Activated CD8-positive, alpha-beta memory T cell treated with anti-CD3 and anti-CD28 coated beads for 36 hours (primary cell): ENCODE measurements at regions not wholly inside any gene's neighbourhood (a gene's known extent, or its start where the extent isn't known, plus 50 kb on each side); places are given as distances from the start of the nearest gene placed in this dataset.

ENCODE experiments used
- CTCF ChIA-PET: fragments of 350-600 bp; sonication (Branson Sonifier 250); formaldehyde crosslinking; loops from one replicate; lab custom pipeline; 2021; ENCODE audit warnings: antibody characterized with exemption; lab: Charles Lee
- POLR2A ChIA-PET: fragments of 350-600 bp; sonication (Branson Sonifier 250); formaldehyde crosslinking; loops from one replicate; lab custom pipeline; 2021; ENCODE audit warnings: antibody characterized with exemption; lab: Charles Lee

GRCh38 chr4:38189445-38189844 lies 229.2 kb downstream of the PTTG2 start:
- POLR2A ChIA-PET = interaction anchor here (0.6 kb wide), 1 partner anchor 11 kb away, joined by 4 read pairs; no protein-coding TSS in a partner anchor
- CTCF ChIA-PET = interaction anchor here (0.6 kb wide), 1 partner anchor 455 kb away, joined by 3 read pairs; no protein-coding TSS in a partner anchor

- POLR2A ChIA-PET = no interaction called here
- CTCF ChIA-PET = no interaction called here
Observed at GRCh38 chr4:38190717-38191178, 230.6 kb downstream of the PTTG2 start.

GRCh38 chr4:38192516-38192915 lies 232.3 kb downstream of the PTTG2 start:
- ChIA-PET CTCF (interaction anchor here (1.3 kb wide), 1 partner anchor 450 kb away, joined by 3 read pairs; no protein-coding TSS in a partner anchor), POLR2A (no interaction called here)

- ChIA-PET POLR2A (no interaction called here), CTCF (interaction anchor here (0.6 to 1.3 kb wide), 2 partner anchors 372 to 449 kb away, joined by 3 read pairs; no protein-coding TSS in a partner anchor)
Observed at GRCh38 chr4:38193236-38193863, 233.2 kb downstream of the PTTG2 start.

GRCh38 chr4:38194047-38194602 lies 233.9 kb downstream of the PTTG2 start:
- CTCF ChIA-PET = interaction anchor here (0.6 kb wide), 1 partner anchor 373 kb away, joined by 3 read pairs; no protein-coding TSS in a partner anchor
- POLR2A ChIA-PET = no interaction called here

- ChIA-PET CTCF (no interaction called here), POLR2A (interaction anchor here (0.6 kb wide), 1 partner anchor 832 kb away, joined by 3 read pairs; no protein-coding TSS in a partner anchor)
Observed at GRCh38 chr4:38195486-38195885, 235.3 kb downstream of the PTTG2 start.

- CTCF ChIA-PET = no interaction called here
- POLR2A ChIA-PET = interaction anchor here (0.6 kb wide), 1 partner anchor 832 kb away, joined by 3 read pairs; no protein-coding TSS in a partner anchor
Observed at GRCh38 chr4:38195911-38196310, 235.7 kb downstream of the PTTG2 start.

- ChIA-PET POLR2A (no interaction called here), CTCF (no interaction called here)
Observed at GRCh38 chr4:38202242-38202641, 242.0 kb downstream of the PTTG2 start.

GRCh38 chr4:38203609-38204008 lies 243.4 kb downstream of the PTTG2 start:
- ChIA-PET POLR2A (no interaction called here), CTCF (interaction anchor here (2.0 kb wide), 1 partner anchor 24 kb away, joined by 7 read pairs; no protein-coding TSS in a partner anchor)

GRCh38 chr4:38204339-38205035 lies 244.3 kb downstream of the PTTG2 start:
- POLR2A ChIA-PET = no interaction called here
- CTCF ChIA-PET = interaction anchor here (2.0 kb wide), 1 partner anchor 25 kb away, joined by 7 read pairs; no protein-coding TSS in a partner anchor

GRCh38 chr4:38205261-38205660 lies 245.1 kb downstream of the PTTG2 start:
- POLR2A ChIA-PET = no interaction called here

GRCh38 chr4:38207110-38207457 lies 246.9 kb downstream of the PTTG2 start:
- POLR2A ChIA-PET = no interaction called here
- CTCF ChIA-PET = no interaction called here

More at GRCh38 chr4:38205261-38205660, 245.1 kb downstream of the PTTG2 start:
- CTCF ChIA-PET = interaction anchor here (2.0 kb wide), 1 partner anchor 26 kb away, joined by 7 read pairs; no protein-coding TSS in a partner anchor

- CTCF ChIA-PET = no interaction called here
- POLR2A ChIA-PET = no interaction called here
Observed at GRCh38 chr4:38209654-38210053, 249.5 kb downstream of the PTTG2 start.

GRCh38 chr4:38210396-38211114 lies 250.4 kb downstream of the PTTG2 start:
- POLR2A ChIA-PET = interaction anchor here (0.5 kb wide), 1 partner anchor 456 kb away, joined by 3 read pairs; no protein-coding TSS in a partner anchor
- CTCF ChIA-PET = no interaction called here

GRCh38 chr4:38211885-38212284 lies 251.7 kb downstream of the PTTG2 start:
- ChIA-PET CTCF (no interaction called here), POLR2A (no interaction called here)

GRCh38 chr4:38213083-38213805 lies 253.0 kb downstream of the PTTG2 start:
- POLR2A ChIA-PET = no interaction called here
- CTCF ChIA-PET = no interaction called here

- POLR2A ChIA-PET = no interaction called here
- CTCF ChIA-PET = no interaction called here
Observed at GRCh38 chr4:38222892-38223291, 262.7 kb downstream of the PTTG2 start.

- CTCF ChIA-PET = no interaction called here
- POLR2A ChIA-PET = no interaction called here
Observed at GRCh38 chr4:38223306-38223705, 263.1 kb downstream of the PTTG2 start.

- POLR2A ChIA-PET = no interaction called here
- CTCF ChIA-PET = no interaction called here
Observed at GRCh38 chr4:38223782-38224236, 263.6 kb downstream of the PTTG2 start.
